ENCODE measurements at regions not wholly inside any gene's neighbourhood (a gene's known extent, or its start where the extent isn't known, plus 50 kb on each side); places are given as distances from the start of the nearest gene placed in this dataset.

GRCh38 chr13:80113714-80114454, 227.0 kb downstream of the SPRY2 start:
- H3K4me1 ChIP-seq (replicated peaks; ENCODE audit: insufficient read depth) = no peaks in the 10 kb centered on the region
- ChIA-PET CTCF (no interaction called here), POLR2A (ENCODE audit: unreplicated experiment) (no interaction called here)
- no peaks in the 10 kb centered on the region for H3K79me2 ChIP-seq (ENCODE audit: low read depth)
- H3K4me3 ChIP-seq = no peak overlapping the region
- H3F3A ChIP-seq (ENCODE audit: insufficient read depth, low read depth) = no peaks in the 10 kb centered on the region
- H3K9me3 ChIP-seq (ENCODE audit: insufficient read depth, low read depth) = no peaks in the 10 kb centered on the region; the same call in 1 of the 2 replicates
- H4K20me1 ChIP-seq (ENCODE audit: insufficient read depth) = no peaks in the 10 kb centered on the region
- no peaks in the 10 kb centered on the region for H3K36me3 ChIP-seq (ENCODE audit: low read depth)
- H3K4me2 ChIP-seq = no peak overlapping the region
- no peaks in the 10 kb centered on the region for H3K27me3 ChIP-seq (ENCODE audit: insufficient read depth, low read depth)
- DNase-seq = no peak
- H3K27ac ChIP-seq = no peak overlapping the region
- no peak overlapping the region for H2AFZ ChIP-seq
- TF ChIP-seq CTCF (conservative IDR thresholded peaks at IDR 0.05) (no peak), EZH2 (IDR thresholded peaks at IDR 0.05; ENCODE audit: low read depth) (no peak)
- 0 out of 2 replicates have a peak, but pooled peaks cover 3% of the 10 kb centered on the region for H3K9me2 ChIP-seq (ENCODE audit: insufficient read depth)
- BruUV-seq (replicated peaks) = no TSS peak
- intact Hi-C loops (cut with micrococcal nuclease; ENCODE audit: unreplicated experiment) = no loop called here

- Histone ChIP-seq H3K27me3 (ENCODE audit: insufficient read depth, low read depth) (no peaks in the 10 kb centered on the region), H3K36me3 (ENCODE audit: low read depth) (no peaks in the 10 kb centered on the region), H3K9me3 (ENCODE audit: insufficient read depth, low read depth) (no peaks in the 10 kb centered on the region; the same call in 1 of the 2 replicates), H3K9me2 (ENCODE audit: insufficient read depth) (no peaks in the 10 kb centered on the region; the same call in 1 of the 2 replicates), H3K4me2 (no peak overlapping the region), H3K27ac (no peak overlapping the region), H3F3A (ENCODE audit: insufficient read depth, low read depth) (no peaks in the 10 kb centered on the region), H3K79me2 (ENCODE audit: low read depth) (no peaks in the 10 kb centered on the region), H3K4me1 (replicated peaks; ENCODE audit: insufficient read depth) (no peaks in the 10 kb centered on the region), H4K20me1 (ENCODE audit: insufficient read depth) (no peaks in the 10 kb centered on the region), H2AFZ (no peak overlapping the region), H3K4me3 (no peak overlapping the region)
- TF ChIP-seq CTCF (conservative IDR thresholded peaks at IDR 0.05) = no peak
- TF ChIP-seq EZH2 (IDR thresholded peaks at IDR 0.05; ENCODE audit: low read depth) = no peak
- POLR2A ChIA-PET (ENCODE audit: unreplicated experiment) = no interaction called here
- CTCF ChIA-PET = no interaction called here
- DNase-seq = no peak
- intact Hi-C loops (cut with micrococcal nuclease; ENCODE audit: unreplicated experiment) = no loop called here
- no TSS peak for BruUV-seq (replicated peaks)
Observed at GRCh38 chr13:80109303-80109702, 231.6 kb downstream of the SPRY2 start.

DNA sequence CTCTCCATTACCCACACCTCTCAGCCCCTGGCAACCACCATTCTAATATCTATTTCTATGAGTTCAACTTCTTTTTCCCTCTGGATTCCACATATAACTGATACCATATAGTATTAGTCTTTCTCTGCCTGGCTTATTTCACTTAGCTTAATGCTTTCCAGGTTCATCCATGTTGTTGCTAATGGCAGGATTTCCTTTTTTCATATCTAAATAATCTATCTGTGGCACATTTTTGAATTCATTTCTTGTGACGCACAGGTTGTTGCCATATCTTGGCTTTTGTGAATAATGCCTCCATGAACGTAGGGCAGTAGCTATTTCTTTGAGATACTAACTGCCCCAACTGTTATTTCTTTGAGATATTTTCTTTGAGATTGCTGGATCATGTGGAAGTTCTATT, 235.6 kb downstream of the SPRY2 start:
- no peak overlapping the region for H3K27ac ChIP-seq
- H3K4me1 ChIP-seq (replicated peaks; ENCODE audit: insufficient read depth) = no peaks in the 10 kb centered on the region
- H3K79me2 ChIP-seq (ENCODE audit: low read depth) = no peaks in the 10 kb centered on the region
- no peak overlapping the region for H3K4me2 ChIP-seq
- DNase-seq = no peak
- no peak overlapping the region for H2AFZ ChIP-seq
- no peaks in the 10 kb centered on the region; the same call in 1 of the 2 replicates for H3K9me3 ChIP-seq (ENCODE audit: insufficient read depth, low read depth)
- no peaks in the 10 kb centered on the region for H3K27me3 ChIP-seq (ENCODE audit: insufficient read depth, low read depth)
- no peak overlapping the region for H3K4me3 ChIP-seq
- H3F3A ChIP-seq (ENCODE audit: insufficient read depth, low read depth) = no peaks in the 10 kb centered on the region
- intact Hi-C loops (cut with micrococcal nuclease; ENCODE audit: unreplicated experiment) = no loop called here
- peaks cover 3% of the 10 kb centered on the region; the same call in 1 of the 2 replicates for H3K9me2 ChIP-seq (ENCODE audit: insufficient read depth)
- ChIA-PET POLR2A (ENCODE audit: unreplicated experiment) (no interaction called here), CTCF (no interaction called here)
- BruUV-seq (replicated peaks) = no TSS peak
- no peaks in the 10 kb centered on the region for H4K20me1 ChIP-seq (ENCODE audit: insufficient read depth)
- TF ChIP-seq CTCF (conservative IDR thresholded peaks at IDR 0.05) (no peak), EZH2 (IDR thresholded peaks at IDR 0.05; ENCODE audit: low read depth) (no peak)
- no peaks in the 10 kb centered on the region for H3K36me3 ChIP-seq (ENCODE audit: low read depth)
